IMR-90 (cell line): ENCODE measurements at regions not wholly inside any gene's neighbourhood (a gene's known extent, or its start where the extent isn't known, plus 50 kb on each side); places are given as distances from the start of the nearest gene placed in this dataset.

Experiments
- ATAC-seq: fragments of 200-7000 bp; cut with Tn5 transposase; 2 replicates; pipeline ENCODE4 v1.9.1; 2020; ENCODE audit warnings: low read depth, mild to moderate bottlenecking, moderate library complexity
- BruUV-seq: library from RNA; stranded (reverse); fragments of 400-500 nt; replicated peaks from 2 replicates; lab custom pipeline; 2021; lab: Mats Ljungman, UMichigan
- CTCF ChIA-PET: fragments of 300-600 bp; formaldehyde crosslinking; extraction: SDS; loops from one replicate; lab custom pipeline; 2021; ENCODE audit warnings: antibody characterized with exemption; lab: Yijun Ruan, JAX
- POLR2A ChIA-PET: fragments of 300-600 bp; sonication (Branson Sonifier 250); formaldehyde crosslinking; loops from one replicate; lab custom pipeline; 2022; ENCODE audit warnings: antibody characterized with exemption; ENCODE audit not compliant: unreplicated experiment; lab: Charles Lee
- DNase-seq: peaks from one replicate; pipeline ENCODE4 v3.0.0; 2013
- H2AFZ ChIP-seq: replicated peaks from 2 replicates; pipeline ENCODE3; 2013; ENCODE audit warnings: low read length, mild to moderate bottlenecking; ENCODE audit not compliant: poor library complexity
- H2AK5ac ChIP-seq: 2 replicates; pipeline ENCODE4 v1.6.1; 2013; ENCODE audit warnings: low read depth, low read length, inconsistent platforms
- H2AK9ac ChIP-seq: replicated peaks from 2 replicates; pipeline ENCODE3; 2013; ENCODE audit warnings: mild to moderate bottlenecking, low read depth, low read length, moderate library complexity; ENCODE audit not compliant: poor library complexity
- H2BK120ac ChIP-seq: 2 replicates; pipeline ENCODE4 v1.6.1; 2013; ENCODE audit warnings: low read depth, low read length, inconsistent platforms
- H2BK15ac ChIP-seq: 3 replicates; pipeline ENCODE4 v1.6.1; 2013; ENCODE audit warnings: low read depth, low read length, inconsistent platforms
- H2BK20ac ChIP-seq: 2 replicates; pipeline ENCODE4 v1.6.1; 2013; ENCODE audit warnings: low read depth, mild to moderate bottlenecking, inconsistent platforms, low read length, moderate library complexity
- H2BK5ac ChIP-seq: 2 replicates; pipeline ENCODE4 v1.6.1; 2013; ENCODE audit warnings: mild to moderate bottlenecking, low read depth, low read length, inconsistent platforms; ENCODE audit not compliant: poor library complexity, severe bottlenecking
- H3K14ac ChIP-seq: replicated peaks from 2 replicates; pipeline ENCODE4 v1.6.1; 2013; ENCODE audit warnings: low read depth, low read length, inconsistent platforms
- H3K18ac ChIP-seq: 2 replicates; pipeline ENCODE4 v1.6.1; 2013; ENCODE audit warnings: low read depth, low read length, control low read depth
- H3K23ac ChIP-seq: 2 replicates; pipeline ENCODE4 v1.6.1; 2013; ENCODE audit warnings: low read depth, low read length, inconsistent platforms
- H3K27ac ChIP-seq: 2 replicates; pipeline ENCODE4 v1.5.1; 2013; ENCODE audit warnings: mild to moderate bottlenecking, control low read depth, low read length; ENCODE audit not compliant: insufficient read depth
- H3K27me3 ChIP-seq: 2 replicates; pipeline ENCODE4 v1.6.1; 2013; ENCODE audit warnings: low read length; ENCODE audit not compliant: control insufficient read depth, insufficient read depth
- H3K36me3 ChIP-seq: 2 replicates; pipeline ENCODE4 v1.6.1; 2013; ENCODE audit warnings: low read length, mixed read lengths; ENCODE audit not compliant: control insufficient read depth, insufficient read depth
- H3K4ac ChIP-seq: 2 replicates; pipeline ENCODE4 v1.6.1; 2013; ENCODE audit warnings: low read depth, low read length, inconsistent platforms
- H3K4me1 ChIP-seq: 2 replicates; pipeline ENCODE4 v1.6.1; 2013; ENCODE audit warnings: low read length, mixed read lengths; ENCODE audit not compliant: control insufficient read depth, insufficient read depth
- H3K4me2 ChIP-seq: 2 replicates; pipeline ENCODE4 v1.6.1; 2013; ENCODE audit warnings: low read depth, mild to moderate bottlenecking, control low read depth, low read length, moderate library complexity
- H3K4me3 ChIP-seq: 2 replicates; pipeline ENCODE4 v1.5.1; 2013; ENCODE audit warnings: low read depth, mild to moderate bottlenecking, control low read depth, low read length, moderate library complexity; ENCODE audit not compliant: insufficient read depth
- H3K56ac ChIP-seq: 2 replicates; pipeline ENCODE4 v1.6.1; 2013; ENCODE audit warnings: low read length, inconsistent platforms; ENCODE audit not compliant: insufficient read depth; ENCODE audit errors: extremely low read depth
- H3K79me1 ChIP-seq, 2 experiments: 2 replicates each; pipeline ENCODE4 v1.6.1; 2013; ENCODE audit warnings: low read length in 2 of 2, inconsistent platforms in 1 of 2, low read depth in 1 of 2
- H3K9ac ChIP-seq: 2 replicates; pipeline ENCODE4 v1.6.1; 2013; ENCODE audit warnings: low read depth, low read length, control low read depth
- H3K9me1 ChIP-seq: 2 replicates; pipeline ENCODE4 v1.6.1; 2013; ENCODE audit warnings: low read length, inconsistent platforms; ENCODE audit not compliant: insufficient read depth
- H3K9me3 ChIP-seq: 2 replicates; pipeline ENCODE4 v1.6.1; 2013; ENCODE audit warnings: low read length; ENCODE audit not compliant: control insufficient read depth, insufficient read depth
- H4K20me1 ChIP-seq: 2 replicates; pipeline ENCODE4 v1.6.1; 2013; ENCODE audit warnings: low read length, inconsistent platforms; ENCODE audit not compliant: insufficient read depth
- H4K5ac ChIP-seq: 2 replicates; pipeline ENCODE4 v1.6.1; 2013; ENCODE audit warnings: mild to moderate bottlenecking, low read depth, low read length, control low read depth
- H4K8ac ChIP-seq, 2 experiments: 2 replicates each; pipeline ENCODE4 v1.6.1; 2013; ENCODE audit warnings: low read depth in 2 of 2, low read length in 2 of 2, control low read depth in 1 of 2, inconsistent platforms in 1 of 2
- H4K91ac ChIP-seq: 2 replicates; pipeline ENCODE4 v1.6.1; 2013; ENCODE audit warnings: low read depth, low read length, inconsistent platforms; ENCODE audit not compliant: insufficient read depth
- CEBPB ChIP-seq: IDR thresholded peaks from 2 replicates; pipeline ENCODE4 v1.6.1; 2012; ENCODE audit warnings: low read depth, low read length, improper control_type of control experiment
- CHD1 ChIP-seq: IDR thresholded peaks from 2 replicates; pipeline ENCODE4 v1.6.1; 2012; ENCODE audit warnings: low read depth, low read length, improper control_type of control experiment
- FOS ChIP-seq: fragments of 150-350 bp; IDR thresholded peaks from 2 replicates; pipeline ENCODE4 v1.6.1; 2016; ENCODE audit warnings: low read depth, low read length
- MAFK ChIP-seq: IDR thresholded peaks from 2 replicates; pipeline ENCODE4 v1.6.1; 2012; ENCODE audit warnings: low read depth, low read length, improper control_type of control experiment
- MAZ ChIP-seq: IDR thresholded peaks from 2 replicates; pipeline ENCODE4 v1.6.1; 2012; ENCODE audit warnings: low read depth, mild to moderate bottlenecking, low read length, improper control_type of control experiment, moderate library complexity, borderline replicate concordance
- MXI1 ChIP-seq: IDR thresholded peaks from 2 replicates; pipeline ENCODE4 v1.6.1; 2012; ENCODE audit warnings: low read depth, mild to moderate bottlenecking, low read length, moderate library complexity, borderline replicate concordance
- NFE2L2 ChIP-seq: fragments of 150-350 bp; IDR thresholded peaks from 2 replicates; pipeline ENCODE4 v1.6.1; 2016; ENCODE audit warnings: low read depth, mild to moderate bottlenecking, low read length
- POLR2A ChIP-seq: IDR thresholded peaks from 2 replicates; pipeline ENCODE4 v1.6.1; 2012; ENCODE audit warnings: mild to moderate bottlenecking, low read depth, low read length
- RAD21 ChIP-seq: IDR thresholded peaks from 2 replicates; pipeline ENCODE4 v1.6.1; 2012; ENCODE audit warnings: low read length, improper control_type of control experiment
- RCOR1 ChIP-seq: IDR thresholded peaks from 2 replicates; pipeline ENCODE4 v1.6.1; 2012; ENCODE audit warnings: mild to moderate bottlenecking, low read length, improper control_type of control experiment; ENCODE audit not compliant: insufficient replicate concordance
- RFX5 ChIP-seq: IDR thresholded peaks from 2 replicates; pipeline ENCODE4 v1.8.0; 2012; ENCODE audit warnings: low read depth, mild to moderate bottlenecking, low read length, moderate library complexity
- SMC3 ChIP-seq: fragments of 150-350 bp; IDR thresholded peaks from 2 replicates; pipeline ENCODE4 v1.6.1; 2016; ENCODE audit warnings: low read depth, mild to moderate bottlenecking, antibody characterized with exemption, low read length, moderate library complexity
- WGBS, 2 experiments: methylation state at CpG; one replicate each; pipeline versions ENCODE4 v1.1.5 to v1.1.7; 2013; ENCODE audit warnings: missing lambda C conversion rate in 2 of 2; ENCODE audit not compliant: insufficient read length in 1 of 2; ENCODE audit errors: extremely low coverage in 2 of 2; 5-methylcytosine and 5-hydroxymethylcytosine counted together
- dilution Hi-C: fragments of 300-500 bp; cut with HindIII; formaldehyde crosslinking; loops from one replicate; pipeline ENCODE4 v1.14.3; 2018; ENCODE audit warnings: low sequenced_read_pairs; ENCODE audit not compliant: unreplicated experiment
- in situ Hi-C: fragments of 300-500 bp; cut with MboI; formaldehyde crosslinking; loops from 3 replicates; pipeline ENCODE4 v1.14.3; 2019; ENCODE audit warnings: low sequenced_read_pairs, inconsistent platforms, mixed read lengths
- intact Hi-C: fragments of 100-400 bp; cut with micrococcal nuclease; formaldehyde crosslinking; loops from 2 replicates; pipeline ENCODE4 v1.10.0; 2022
- TF ChIP-seq, protein P1 (sequence below): conservative IDR thresholded peaks from 2 replicates; pipeline ENCODE4 v1.5.1; 2012; ENCODE audit warnings: mild to moderate bottlenecking, low read depth, low read length, improper control_type of control experiment
- TF ChIP-seq, protein P2 (sequence below): fragments of 150-350 bp; IDR thresholded peaks from 2 replicates; pipeline ENCODE4 v1.6.1; 2017; ENCODE audit warnings: mild to moderate bottlenecking, antibody characterized with exemption, low read length, low read depth
- TF ChIP-seq, protein P3 (sequence below): fragments of 150-350 bp; IDR thresholded peaks from 2 replicates; pipeline ENCODE4 v1.6.1; 2016; ENCODE audit warnings: low read depth, mild to moderate bottlenecking, low read length, moderate library complexity, borderline replicate concordance

DNA sequence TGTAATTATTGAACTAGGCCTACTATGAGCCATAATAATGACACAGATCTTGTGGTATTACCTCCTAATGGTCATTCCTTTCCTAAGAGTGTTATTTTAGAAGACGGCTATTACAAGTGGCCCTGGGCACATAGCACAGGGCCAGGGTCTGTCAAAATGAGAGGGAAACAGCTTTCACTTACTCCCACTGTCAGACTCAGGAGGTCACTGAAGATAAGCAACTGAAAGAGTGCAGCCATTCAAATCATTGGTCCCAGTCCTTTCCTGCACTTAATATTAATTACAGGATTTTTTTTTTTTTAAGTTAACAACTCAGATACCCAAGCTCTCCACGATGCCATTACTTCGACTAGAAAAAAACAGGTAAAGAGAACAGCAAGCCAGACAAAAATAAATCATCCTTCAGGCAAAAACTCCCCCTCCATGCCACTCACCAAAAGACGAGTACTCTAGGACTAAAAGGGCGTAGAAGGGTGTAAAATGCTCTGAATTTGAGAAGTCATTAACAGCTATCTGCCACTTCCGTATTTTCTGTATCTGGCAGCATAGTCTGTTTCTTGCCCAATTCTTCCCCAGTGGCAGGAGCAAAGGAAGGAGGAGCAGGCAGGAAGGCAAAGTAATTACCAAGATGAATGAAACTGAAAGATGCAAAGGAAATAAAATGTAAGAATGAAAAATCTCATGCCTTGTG lies 87.4 kb downstream of the ZNF608 start:
- peak overlapping the region; percentile 80 for H4K91ac ChIP-seq
- peak overlapping the region; percentile 64 for H3K14ac ChIP-seq
- peak overlapping the region; percentile 3; the same call in 1 of the 2 replicates for H3K27ac ChIP-seq
- H3K9me3 ChIP-seq: no peaks in the 10 kb centered on the region
- H2AK9ac ChIP-seq: no peak overlapping the region
- H4K8ac ChIP-seq: peak overlapping the region; percentile 17 to 64; a peak in 3 of 4 replicates
- no peaks in the 10 kb centered on the region for H3K27me3 ChIP-seq
- H2AFZ ChIP-seq: no peak overlapping the region
- H2AK5ac ChIP-seq: peak overlapping the region; percentile 26
- peak overlapping the region; percentile 84; the same call in 2 of the 3 replicates for H2BK15ac ChIP-seq
- peak overlapping the region; percentile 67; the same call in 1 of the 2 replicates for H4K5ac ChIP-seq
- 0 out of 2 replicates have a peak overlapping the region, but pooled peaks have one; percentile 11 for H3K56ac ChIP-seq
- peak overlapping the region; percentile 15 for H3K23ac ChIP-seq
- intact Hi-C loops: loop anchor here (10.0 kb wide), 1 partner anchor 724 kb away; no protein-coding TSS in a partner anchor
- H3K36me3 ChIP-seq: no peaks in the 10 kb centered on the region
- no peak for DNase-seq
- H3K79me1 ChIP-seq: peaks cover 37 to 76% of the 10 kb centered on the region in 2 experiments
- CTCF ChIA-PET: no interaction called here
- H3K4me2 ChIP-seq: no peak overlapping the region; the same call in 1 of the 2 replicates
- H3K4me3 ChIP-seq: no peak overlapping the region
- peaks cover 38% of the 10 kb centered on the region for H3K4me1 ChIP-seq
- peak overlapping the region; percentile 45 for H2BK5ac ChIP-seq
- no peak overlapping the region for H3K9ac ChIP-seq
- no TSS peak for BruUV-seq
- H2BK120ac ChIP-seq: peak overlapping the region; percentile 95
- peak overlapping the region; percentile 82 for H2BK20ac ChIP-seq
- peak overlapping the region; percentile 95 for H3K4ac ChIP-seq
- in situ Hi-C loops: no loop called here
- POLR2A ChIA-PET: interaction anchor here (0.6 kb wide), 1 partner anchor 84 kb away, joined by 3 read pairs; no protein-coding TSS in a partner anchor
- H4K20me1 ChIP-seq: no peaks in the 10 kb centered on the region
- dilution Hi-C loops: no loop called here
- peak overlapping the region; percentile 94 for H3K18ac ChIP-seq
- peaks cover 23% of the 10 kb centered on the region for H3K9me1 ChIP-seq
- ATAC-seq: no peak
- WGBS, 2 experiments: no CpG with 5 or more reads among the region's 6 CpGs
- TF ChIP-seq POLR2A: no peak
- TF ChIP-seq, protein P1, sequence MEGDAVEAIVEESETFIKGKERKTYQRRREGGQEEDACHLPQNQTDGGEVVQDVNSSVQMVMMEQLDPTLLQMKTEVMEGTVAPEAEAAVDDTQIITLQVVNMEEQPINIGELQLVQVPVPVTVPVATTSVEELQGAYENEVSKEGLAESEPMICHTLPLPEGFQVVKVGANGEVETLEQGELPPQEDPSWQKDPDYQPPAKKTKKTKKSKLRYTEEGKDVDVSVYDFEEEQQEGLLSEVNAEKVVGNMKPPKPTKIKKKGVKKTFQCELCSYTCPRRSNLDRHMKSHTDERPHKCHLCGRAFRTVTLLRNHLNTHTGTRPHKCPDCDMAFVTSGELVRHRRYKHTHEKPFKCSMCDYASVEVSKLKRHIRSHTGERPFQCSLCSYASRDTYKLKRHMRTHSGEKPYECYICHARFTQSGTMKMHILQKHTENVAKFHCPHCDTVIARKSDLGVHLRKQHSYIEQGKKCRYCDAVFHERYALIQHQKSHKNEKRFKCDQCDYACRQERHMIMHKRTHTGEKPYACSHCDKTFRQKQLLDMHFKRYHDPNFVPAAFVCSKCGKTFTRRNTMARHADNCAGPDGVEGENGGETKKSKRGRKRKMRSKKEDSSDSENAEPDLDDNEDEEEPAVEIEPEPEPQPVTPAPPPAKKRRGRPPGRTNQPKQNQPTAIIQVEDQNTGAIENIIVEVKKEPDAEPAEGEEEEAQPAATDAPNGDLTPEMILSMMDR: no peak
- no peak for TF ChIP-seq RCOR1
- TF ChIP-seq SMC3: no peak
- no peak for TF ChIP-seq MAZ
- TF ChIP-seq NFE2L2: no peak
- no peak for TF ChIP-seq MAFK
- TF ChIP-seq, protein P2, sequence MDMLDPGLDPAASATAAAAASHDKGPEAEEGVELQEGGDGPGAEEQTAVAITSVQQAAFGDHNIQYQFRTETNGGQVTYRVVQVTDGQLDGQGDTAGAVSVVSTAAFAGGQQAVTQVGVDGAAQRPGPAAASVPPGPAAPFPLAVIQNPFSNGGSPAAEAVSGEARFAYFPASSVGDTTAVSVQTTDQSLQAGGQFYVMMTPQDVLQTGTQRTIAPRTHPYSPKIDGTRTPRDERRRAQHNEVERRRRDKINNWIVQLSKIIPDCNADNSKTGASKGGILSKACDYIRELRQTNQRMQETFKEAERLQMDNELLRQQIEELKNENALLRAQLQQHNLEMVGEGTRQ: no peak
- no peak for TF ChIP-seq CHD1
- TF ChIP-seq RFX5: no peak
- no peak for TF ChIP-seq RAD21
- TF ChIP-seq MXI1: no peak
- TF ChIP-seq, protein P3, sequence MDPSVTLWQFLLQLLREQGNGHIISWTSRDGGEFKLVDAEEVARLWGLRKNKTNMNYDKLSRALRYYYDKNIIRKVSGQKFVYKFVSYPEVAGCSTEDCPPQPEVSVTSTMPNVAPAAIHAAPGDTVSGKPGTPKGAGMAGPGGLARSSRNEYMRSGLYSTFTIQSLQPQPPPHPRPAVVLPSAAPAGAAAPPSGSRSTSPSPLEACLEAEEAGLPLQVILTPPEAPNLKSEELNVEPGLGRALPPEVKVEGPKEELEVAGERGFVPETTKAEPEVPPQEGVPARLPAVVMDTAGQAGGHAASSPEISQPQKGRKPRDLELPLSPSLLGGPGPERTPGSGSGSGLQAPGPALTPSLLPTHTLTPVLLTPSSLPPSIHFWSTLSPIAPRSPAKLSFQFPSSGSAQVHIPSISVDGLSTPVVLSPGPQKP: no peak
- no peak for TF ChIP-seq CEBPB
- TF ChIP-seq FOS: no peak
